ENCODE measurements at regions not wholly inside any gene's neighbourhood (a gene's known extent, or its start where the extent isn't known, plus 50 kb on each side); places are given as distances from the start of the nearest gene placed in this dataset.

GRCh38 chr9:99414321-99414720 is 192.2 kb downstream of the SEC61B start:
- Histone ChIP-seq H3K36me3 (ENCODE audit: control insufficient read depth in 2 of 3, insufficient read depth in 3 of 3, low read length in 3 of 3) (no peaks in the 10 kb centered on the region), H3K27ac (ENCODE audit: low read depth in 2 of 2, low read length in 2 of 2) (no peak overlapping the region), H3K4me1 (ENCODE audit: control insufficient read depth in 2 of 3, insufficient read depth in 2 of 3, low read depth in 1 of 3, low read length in 3 of 3) (no peaks in the 10 kb centered on the region), H3K4me3 (ENCODE audit: low read length in 3 of 3) (no peak overlapping the region), H3K9ac (ENCODE audit: low read length in 3 of 3) (no peak overlapping the region), H3K27me3 (ENCODE audit: control insufficient read depth, insufficient read depth, low read length) (no peaks in the 10 kb centered on the region), H3K9me3 (ENCODE audit: control insufficient read depth in 2 of 3, insufficient read depth in 1 of 3, low read length in 3 of 3) (no peaks in the 10 kb centered on the region)
- intact Hi-C loops (cut with DNase I), result no loop called here
- TF ChIP-seq CTCF (IDR thresholded peaks at IDR 0.05; ENCODE audit: borderline replicate concordance, extremely low read depth, insufficient read depth), result no peak
- FAIRE-seq (no peak), DNase-seq (no peak)

- intact Hi-C loops (cut with DNase I), result no loop called here
- H3K4me1 ChIP-seq (ENCODE audit: control insufficient read depth in 2 of 3, insufficient read depth in 2 of 3, low read depth in 1 of 3, low read length in 3 of 3), result no peaks in the 10 kb centered on the region
- no peak overlapping the region for H3K9ac ChIP-seq (ENCODE audit: low read length in 3 of 3)
- DNase-seq, result peak in 2 of 5 donors; percentile 22 to 62
- no peak overlapping the region for H3K4me3 ChIP-seq (ENCODE audit: low read length in 3 of 3)
- no peak for TF ChIP-seq CTCF (IDR thresholded peaks at IDR 0.05; ENCODE audit: borderline replicate concordance, extremely low read depth, insufficient read depth)
- no peaks in the 10 kb centered on the region for H3K36me3 ChIP-seq (ENCODE audit: control insufficient read depth in 2 of 3, insufficient read depth in 3 of 3, low read length in 3 of 3)
- no peak for FAIRE-seq
- H3K27ac ChIP-seq (ENCODE audit: low read depth in 2 of 2, low read length in 2 of 2), result no peak overlapping the region
- no peaks in the 10 kb centered on the region for H3K9me3 ChIP-seq (ENCODE audit: control insufficient read depth in 2 of 3, insufficient read depth in 1 of 3, low read length in 3 of 3)
- H3K27me3 ChIP-seq (ENCODE audit: control insufficient read depth, insufficient read depth, low read length), result no peaks in the 10 kb centered on the region
Observed at GRCh38 chr9:99415606-99416005, 193.5 kb downstream of the SEC61B start.

- Histone ChIP-seq H3K27ac (ENCODE audit: low read depth in 2 of 2, low read length in 2 of 2) (no peak overlapping the region), H3K36me3 (ENCODE audit: control insufficient read depth in 2 of 3, insufficient read depth in 3 of 3, low read length in 3 of 3) (no peaks in the 10 kb centered on the region), H3K9me3 (ENCODE audit: control insufficient read depth in 2 of 3, insufficient read depth in 1 of 3, low read length in 3 of 3) (no peaks in the 10 kb centered on the region), H3K4me1 (ENCODE audit: control insufficient read depth in 2 of 3, insufficient read depth in 2 of 3, low read depth in 1 of 3, low read length in 3 of 3) (no peaks in the 10 kb centered on the region), H3K4me3 (ENCODE audit: low read length in 3 of 3) (no peak overlapping the region), H3K9ac (ENCODE audit: low read length in 3 of 3) (no peak overlapping the region), H3K27me3 (ENCODE audit: control insufficient read depth, insufficient read depth, low read length) (no peaks in the 10 kb centered on the region)
- intact Hi-C loops (cut with DNase I), result no loop called here
- DNase-seq (peak in 2 of 5 donors; percentile 14 to 55), FAIRE-seq (no peak)
- TF ChIP-seq CTCF (IDR thresholded peaks at IDR 0.05; ENCODE audit: borderline replicate concordance, extremely low read depth, insufficient read depth), result no peak
Observed at GRCh38 chr9:99416007-99416406, 193.9 kb downstream of the SEC61B start.

- Histone ChIP-seq H3K36me3 (ENCODE audit: control insufficient read depth in 2 of 3, insufficient read depth in 3 of 3, low read length in 3 of 3) (no peaks in the 10 kb centered on the region), H3K9me3 (ENCODE audit: control insufficient read depth in 2 of 3, insufficient read depth in 1 of 3, low read length in 3 of 3) (no peaks in the 10 kb centered on the region), H3K27me3 (ENCODE audit: control insufficient read depth, insufficient read depth, low read length) (no peaks in the 10 kb centered on the region), H3K27ac (ENCODE audit: low read depth in 2 of 2, low read length in 2 of 2) (no peak overlapping the region), H3K4me1 (ENCODE audit: control insufficient read depth in 2 of 3, insufficient read depth in 2 of 3, low read depth in 1 of 3, low read length in 3 of 3) (no peaks in the 10 kb centered on the region), H3K4me3 (ENCODE audit: low read length in 3 of 3) (no peak overlapping the region), H3K9ac (ENCODE audit: low read length in 3 of 3) (no peak overlapping the region)
- no peak for FAIRE-seq
- TF ChIP-seq CTCF (IDR thresholded peaks at IDR 0.05; ENCODE audit: borderline replicate concordance, extremely low read depth, insufficient read depth), result no peak
- intact Hi-C loops (cut with DNase I), result no loop called here
- DNase-seq, result no peak
Observed at GRCh38 chr9:99419070-99419469, 197.0 kb downstream of the SEC61B start.

Data from kidney (tissue), 13 donors.